GM12864 (cell line): ENCODE measurements at regions not wholly inside any gene's neighbourhood (a gene's known extent, or its start where the extent isn't known, plus 50 kb on each side); places are given as distances from the start of the nearest gene placed in this dataset.

Experiments
- DNase-seq: peaks from one replicate; pipeline ENCODE4 v3.0.0-alpha.2; 2011; ENCODE audit warnings: low read depth
- H3K4me3 ChIP-seq: 2 replicates; pipeline ENCODE4 v1.5.1; 2011; ENCODE audit warnings: mild to moderate bottlenecking, low read depth, low read length, control low read depth
- CTCF ChIP-seq: IDR thresholded peaks from 2 replicates; pipeline ENCODE4 v1.5.1; 2011; ENCODE audit warnings: low read depth, mild to moderate bottlenecking, moderate library complexity, low read length, control low read depth, inconsistent platforms; ENCODE audit errors: missing control alignments

- TF ChIP-seq CTCF: no peak
- DNase-seq: no peak
- H3K4me3 ChIP-seq: no peak overlapping the region
These were observed 50.0 kb downstream of the PTPRS start for GRCh38 chr19:5290336-5291262.

GRCh38 chr19:5289060-5289990, 51.3 kb downstream of the PTPRS start:
- no peak overlapping the region for H3K4me3 ChIP-seq
- TF ChIP-seq CTCF: no peak
- no peak for DNase-seq

- no peak overlapping the region for H3K4me3 ChIP-seq
- no peak for TF ChIP-seq CTCF
- no peak for DNase-seq
These were observed 52.3 kb downstream of the PTPRS start for GRCh38 chr19:5288347-5288739.

- DNase-seq: no peak
- no peak for TF ChIP-seq CTCF
- no peak overlapping the region for H3K4me3 ChIP-seq
These were observed 53.5 kb downstream of the PTPRS start for GRCh38 chr19:5287066-5287465.

- TF ChIP-seq CTCF: no peak
- DNase-seq: no peak
- H3K4me3 ChIP-seq: no peak overlapping the region
These were observed 54.1 kb downstream of the PTPRS start for GRCh38 chr19:5286465-5287029.

- no peak for DNase-seq
- H3K4me3 ChIP-seq: no peak overlapping the region
- no peak for TF ChIP-seq CTCF
These were observed 54.7 kb downstream of the PTPRS start for GRCh38 chr19:5285955-5286354.
